ENCODE measurements at regions not wholly inside any gene's neighbourhood (a gene's known extent, or its start where the extent isn't known, plus 50 kb on each side); places are given as distances from the start of the nearest gene placed in this dataset.

- DNase-seq (no peak), ATAC-seq (ENCODE audit: insufficient read depth, low read depth) (no peak)
- Histone ChIP-seq H3K9me3 (ENCODE audit: insufficient read depth, low read length, severe bottlenecking) (no peaks in the 10 kb centered on the region), H3K4me1 (ENCODE audit: insufficient read depth, low read length) (no peaks in the 10 kb centered on the region), H3K27me3 (ENCODE audit: insufficient read depth, low read length, poor library complexity) (no peaks in the 10 kb centered on the region), H3K27ac (ENCODE audit: low read length) (no peak overlapping the region), H3K4me2 (ENCODE audit: insufficient read depth, low read length) (no peak overlapping the region), H3K36me3 (ENCODE audit: insufficient read depth, low read length) (no peaks in the 10 kb centered on the region), H2AFZ (ENCODE audit: low read depth, low read length) (no peak overlapping the region), H3K9ac (ENCODE audit: low read depth, low read length) (no peak overlapping the region), H3K79me2 (ENCODE audit: insufficient read depth, low read length) (no peaks in the 10 kb centered on the region), H4K20me1 (ENCODE audit: insufficient read depth, low read length) (no peaks in the 10 kb centered on the region), H3K4me3 (ENCODE audit: low read depth in 1 of 2, low read length in 2 of 2) (no peak overlapping the region)
- no peak for TF ChIP-seq EZH2 (IDR thresholded peaks at IDR 0.05; ENCODE audit: borderline replicate concordance, low read depth, low read length, severe bottlenecking)
- TF ChIP-seq, protein P1, sequence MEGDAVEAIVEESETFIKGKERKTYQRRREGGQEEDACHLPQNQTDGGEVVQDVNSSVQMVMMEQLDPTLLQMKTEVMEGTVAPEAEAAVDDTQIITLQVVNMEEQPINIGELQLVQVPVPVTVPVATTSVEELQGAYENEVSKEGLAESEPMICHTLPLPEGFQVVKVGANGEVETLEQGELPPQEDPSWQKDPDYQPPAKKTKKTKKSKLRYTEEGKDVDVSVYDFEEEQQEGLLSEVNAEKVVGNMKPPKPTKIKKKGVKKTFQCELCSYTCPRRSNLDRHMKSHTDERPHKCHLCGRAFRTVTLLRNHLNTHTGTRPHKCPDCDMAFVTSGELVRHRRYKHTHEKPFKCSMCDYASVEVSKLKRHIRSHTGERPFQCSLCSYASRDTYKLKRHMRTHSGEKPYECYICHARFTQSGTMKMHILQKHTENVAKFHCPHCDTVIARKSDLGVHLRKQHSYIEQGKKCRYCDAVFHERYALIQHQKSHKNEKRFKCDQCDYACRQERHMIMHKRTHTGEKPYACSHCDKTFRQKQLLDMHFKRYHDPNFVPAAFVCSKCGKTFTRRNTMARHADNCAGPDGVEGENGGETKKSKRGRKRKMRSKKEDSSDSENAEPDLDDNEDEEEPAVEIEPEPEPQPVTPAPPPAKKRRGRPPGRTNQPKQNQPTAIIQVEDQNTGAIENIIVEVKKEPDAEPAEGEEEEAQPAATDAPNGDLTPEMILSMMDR (IDR thresholded peaks at IDR 0.05; ENCODE audit: borderline replicate concordance, extremely low read depth, low read length, poor library complexity, severe bottlenecking) = no peak
These were observed 298.5 kb upstream of the PPP2R3A start for GRCh38 chr3:135667061-135667460.

- no peak overlapping the region for H3K4me3 ChIP-seq (ENCODE audit: low read depth in 1 of 2, low read length in 2 of 2)
- no peaks in the 10 kb centered on the region for H3K79me2 ChIP-seq (ENCODE audit: insufficient read depth, low read length)
- no peaks in the 10 kb centered on the region for H3K36me3 ChIP-seq (ENCODE audit: insufficient read depth, low read length)
- DNase-seq = no peak
- H4K20me1 ChIP-seq (ENCODE audit: insufficient read depth, low read length) = no peaks in the 10 kb centered on the region
- H3K27ac ChIP-seq (ENCODE audit: low read length) = no peak overlapping the region
- TF ChIP-seq, protein P1 (IDR thresholded peaks at IDR 0.05; ENCODE audit: borderline replicate concordance, extremely low read depth, low read length, poor library complexity, severe bottlenecking) = no peak
- no peak for TF ChIP-seq EZH2 (IDR thresholded peaks at IDR 0.05; ENCODE audit: borderline replicate concordance, low read depth, low read length, severe bottlenecking)
- H3K27me3 ChIP-seq (ENCODE audit: insufficient read depth, low read length, poor library complexity) = peaks cover 7% of the 10 kb centered on the region
- H3K9ac ChIP-seq (ENCODE audit: low read depth, low read length) = no peak overlapping the region
- H2AFZ ChIP-seq (ENCODE audit: low read depth, low read length) = no peak overlapping the region
- no peaks in the 10 kb centered on the region for H3K9me3 ChIP-seq (ENCODE audit: insufficient read depth, low read length, severe bottlenecking)
- ATAC-seq (ENCODE audit: insufficient read depth, low read depth) = no peak
- no peak overlapping the region for H3K4me2 ChIP-seq (ENCODE audit: insufficient read depth, low read length)
- no peaks in the 10 kb centered on the region for H3K4me1 ChIP-seq (ENCODE audit: insufficient read depth, low read length)
These were observed 291.0 kb upstream of the PPP2R3A start for GRCh38 chr3:135674508-135674907.

DNA sequence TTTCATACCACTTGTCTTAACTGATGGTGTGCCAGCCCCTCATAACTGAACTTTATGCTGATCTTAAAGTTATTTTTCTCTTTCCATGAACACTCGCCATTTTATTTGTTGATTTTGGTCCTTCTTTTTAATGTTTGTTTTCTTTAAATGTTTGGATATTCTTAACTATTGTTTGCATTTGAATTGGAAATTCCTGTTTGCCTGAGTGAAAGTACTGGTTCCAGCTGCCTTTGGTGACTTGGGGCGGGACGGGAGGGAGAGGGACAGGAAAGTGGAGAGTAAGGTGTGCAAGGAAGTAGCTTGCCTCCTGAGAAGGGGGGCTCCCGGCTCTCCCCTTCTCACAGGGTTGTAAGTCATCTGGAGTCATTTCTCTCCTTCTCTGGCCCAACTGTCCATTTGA lies 287.1 kb upstream of the PPP2R3A start:
- Histone ChIP-seq H3K9me3 (ENCODE audit: insufficient read depth, low read length, severe bottlenecking) (no peaks in the 10 kb centered on the region), H3K79me2 (ENCODE audit: insufficient read depth, low read length) (no peaks in the 10 kb centered on the region), H4K20me1 (ENCODE audit: insufficient read depth, low read length) (no peaks in the 10 kb centered on the region), H3K27ac (ENCODE audit: low read length) (no peak overlapping the region), H3K4me1 (ENCODE audit: insufficient read depth, low read length) (no peaks in the 10 kb centered on the region), H3K36me3 (ENCODE audit: insufficient read depth, low read length) (no peaks in the 10 kb centered on the region), H3K4me3 (ENCODE audit: low read depth in 1 of 2, low read length in 2 of 2) (no peak overlapping the region), H3K4me2 (ENCODE audit: insufficient read depth, low read length) (no peak overlapping the region), H2AFZ (ENCODE audit: low read depth, low read length) (no peak overlapping the region), H3K9ac (ENCODE audit: low read depth, low read length) (no peak overlapping the region), H3K27me3 (ENCODE audit: insufficient read depth, low read length, poor library complexity) (peaks cover 4% of the 10 kb centered on the region)
- ATAC-seq (ENCODE audit: insufficient read depth, low read depth) (no peak), DNase-seq (no peak)
- TF ChIP-seq EZH2 (IDR thresholded peaks at IDR 0.05; ENCODE audit: borderline replicate concordance, low read depth, low read length, severe bottlenecking) = no peak
- TF ChIP-seq, protein P1 (IDR thresholded peaks at IDR 0.05; ENCODE audit: borderline replicate concordance, extremely low read depth, low read length, poor library complexity, severe bottlenecking) = no peak

GRCh38 chr3:135688003-135688402 lies 277.5 kb upstream of the PPP2R3A start:
- Histone ChIP-seq H3K27me3 (ENCODE audit: insufficient read depth, low read length, poor library complexity) (peaks cover 3% of the 10 kb centered on the region), H3K9me3 (ENCODE audit: insufficient read depth, low read length, severe bottlenecking) (no peaks in the 10 kb centered on the region), H3K27ac (ENCODE audit: low read length) (no peak overlapping the region), H3K4me2 (ENCODE audit: insufficient read depth, low read length) (no peak overlapping the region), H3K36me3 (ENCODE audit: insufficient read depth, low read length) (no peaks in the 10 kb centered on the region), H3K79me2 (ENCODE audit: insufficient read depth, low read length) (no peaks in the 10 kb centered on the region), H4K20me1 (ENCODE audit: insufficient read depth, low read length) (no peaks in the 10 kb centered on the region), H2AFZ (ENCODE audit: low read depth, low read length) (no peak overlapping the region), H3K4me1 (ENCODE audit: insufficient read depth, low read length) (no peaks in the 10 kb centered on the region), H3K4me3 (ENCODE audit: low read depth in 1 of 2, low read length in 2 of 2) (no peak overlapping the region), H3K9ac (ENCODE audit: low read depth, low read length) (no peak overlapping the region)
- ATAC-seq (ENCODE audit: insufficient read depth, low read depth) (no peak), DNase-seq (no peak)
- TF ChIP-seq, protein P1 (IDR thresholded peaks at IDR 0.05; ENCODE audit: borderline replicate concordance, extremely low read depth, low read length, poor library complexity, severe bottlenecking) = no peak
- TF ChIP-seq EZH2 (IDR thresholded peaks at IDR 0.05; ENCODE audit: borderline replicate concordance, low read depth, low read length, severe bottlenecking) = no peak

Measured in DND-41 (cell line).